Effector memory CD4-positive, alpha-beta T cell (primary cell): ENCODE measurements at regions not wholly inside any gene's neighbourhood (a gene's known extent, or its start where the extent isn't known, plus 50 kb on each side); places are given as distances from the start of the nearest gene placed in this dataset.

Experiments
- DNase-seq, 3 donors: peaks; one replicate each; pipeline ENCODE4 v3.0.0-alpha.2; 2020
- H3K27ac ChIP-seq: 2 replicates; pipeline ENCODE4 v1.7.0; 2013; ENCODE audit warnings: mild to moderate bottlenecking, low read length, moderate library complexity; ENCODE audit not compliant: insufficient read depth, poor library complexity, severe bottlenecking
- H3K27me3 ChIP-seq: replicated peaks from 2 replicates; pipeline ENCODE4 v1.7.0; 2013; ENCODE audit warnings: mild to moderate bottlenecking, low read length; ENCODE audit not compliant: insufficient read depth, control insufficient read depth, poor library complexity, severe bottlenecking
- H3K36me3 ChIP-seq: 2 replicates; pipeline ENCODE4 v1.7.0; 2013; ENCODE audit warnings: mild to moderate bottlenecking, low read length, moderate library complexity; ENCODE audit not compliant: control insufficient read depth, insufficient read depth
- H3K4me1 ChIP-seq: 2 replicates; pipeline ENCODE4 v1.7.0; 2013; ENCODE audit warnings: low read length, mild to moderate bottlenecking; ENCODE audit not compliant: control insufficient read depth, insufficient read depth, poor library complexity, severe bottlenecking
- H3K4me3 ChIP-seq: 2 replicates; pipeline ENCODE4 v1.7.0; 2013; ENCODE audit warnings: low read length, low read depth, mild to moderate bottlenecking; ENCODE audit not compliant: insufficient read depth, poor library complexity, severe bottlenecking
- H3K9me3 ChIP-seq: 2 replicates; pipeline ENCODE4 v1.7.0; 2013; ENCODE audit warnings: mild to moderate bottlenecking, low read length, moderate library complexity; ENCODE audit not compliant: control insufficient read depth

GRCh38 chr3:94686208-94686607 lies 623.3 kb downstream of the NSUN3 start:
- H3K36me3 ChIP-seq = no peaks in the 10 kb centered on the region
- H3K9me3 ChIP-seq = no peaks in the 10 kb centered on the region
- no peaks in the 10 kb centered on the region for H3K27me3 ChIP-seq
- H3K4me3 ChIP-seq = no peak overlapping the region
- no peak overlapping the region for H3K27ac ChIP-seq
- no peaks in the 10 kb centered on the region for H3K4me1 ChIP-seq
- no peak for DNase-seq

- no peaks in the 10 kb centered on the region for H3K36me3 ChIP-seq
- H3K4me1 ChIP-seq = no peaks in the 10 kb centered on the region
- H3K9me3 ChIP-seq = no peaks in the 10 kb centered on the region
- DNase-seq = no peak
- H3K27ac ChIP-seq = no peak overlapping the region
- no peak overlapping the region for H3K4me3 ChIP-seq
- no peaks in the 10 kb centered on the region for H3K27me3 ChIP-seq
Measured at GRCh38 chr3:94693997-94694640, 631.3 kb downstream of the NSUN3 start.

GRCh38 chr3:94694894-94695293 lies 632.0 kb downstream of the NSUN3 start:
- H3K36me3 ChIP-seq = no peaks in the 10 kb centered on the region
- H3K27ac ChIP-seq = no peak overlapping the region
- no peaks in the 10 kb centered on the region for H3K4me1 ChIP-seq
- H3K27me3 ChIP-seq = no peaks in the 10 kb centered on the region
- no peak overlapping the region for H3K4me3 ChIP-seq
- no peak for DNase-seq
- no peaks in the 10 kb centered on the region for H3K9me3 ChIP-seq

- H3K4me1 ChIP-seq = no peaks in the 10 kb centered on the region
- no peaks in the 10 kb centered on the region for H3K9me3 ChIP-seq
- no peak for DNase-seq
- no peak overlapping the region for H3K27ac ChIP-seq
- H3K36me3 ChIP-seq = no peaks in the 10 kb centered on the region
- no peaks in the 10 kb centered on the region for H3K27me3 ChIP-seq
- no peak overlapping the region for H3K4me3 ChIP-seq
Measured at GRCh38 chr3:94704467-94704866, 641.6 kb downstream of the NSUN3 start.

- Histone ChIP-seq H3K9me3 (no peaks in the 10 kb centered on the region), H3K27me3 (no peaks in the 10 kb centered on the region), H3K36me3 (no peaks in the 10 kb centered on the region), H3K4me3 (no peak overlapping the region), H3K27ac (no peak overlapping the region), H3K4me1 (no peaks in the 10 kb centered on the region)
- DNase-seq = no peak
Measured at GRCh38 chr3:94709249-94709902, 646.5 kb downstream of the NSUN3 start.

- Histone ChIP-seq H3K27me3 (no peaks in the 10 kb centered on the region), H3K4me1 (no peaks in the 10 kb centered on the region), H3K4me3 (no peak overlapping the region), H3K9me3 (no peaks in the 10 kb centered on the region), H3K27ac (no peak overlapping the region), H3K36me3 (no peaks in the 10 kb centered on the region)
- DNase-seq = no peak
Measured at GRCh38 chr3:94714194-94714593, 651.3 kb downstream of the NSUN3 start.

- H3K4me1 ChIP-seq = no peaks in the 10 kb centered on the region
- DNase-seq = no peak
- no peaks in the 10 kb centered on the region for H3K36me3 ChIP-seq
- no peak overlapping the region for H3K4me3 ChIP-seq
- H3K27ac ChIP-seq = no peak overlapping the region
- no peaks in the 10 kb centered on the region for H3K9me3 ChIP-seq
- H3K27me3 ChIP-seq = no peaks in the 10 kb centered on the region
Measured at GRCh38 chr3:94716326-94717018, 653.6 kb downstream of the NSUN3 start.

- no peaks in the 10 kb centered on the region for H3K4me1 ChIP-seq
- DNase-seq = no peak
- H3K4me3 ChIP-seq = no peak overlapping the region
- no peaks in the 10 kb centered on the region for H3K36me3 ChIP-seq
- no peak overlapping the region for H3K27ac ChIP-seq
- no peaks in the 10 kb centered on the region for H3K27me3 ChIP-seq
- H3K9me3 ChIP-seq = no peaks in the 10 kb centered on the region
Measured at GRCh38 chr3:94734206-94734605, 671.3 kb downstream of the NSUN3 start.

GRCh38 chr3:94735354-94735753 lies 672.5 kb downstream of the NSUN3 start:
- Histone ChIP-seq H3K4me1 (no peaks in the 10 kb centered on the region), H3K36me3 (no peaks in the 10 kb centered on the region)
- DNase-seq = no peak

GRCh38 chr3:94737116-94737515 lies 674.3 kb downstream of the NSUN3 start:
- Histone ChIP-seq H3K36me3 (no peaks in the 10 kb centered on the region), H3K4me3 (no peak overlapping the region), H3K27me3 (no peaks in the 10 kb centered on the region), H3K4me1 (no peaks in the 10 kb centered on the region), H3K9me3 (no peaks in the 10 kb centered on the region), H3K27ac (no peak overlapping the region)
- no peak for DNase-seq

More at GRCh38 chr3:94735354-94735753, 672.5 kb downstream of the NSUN3 start:
- H3K4me3 ChIP-seq = no peak overlapping the region
- no peaks in the 10 kb centered on the region for H3K27me3 ChIP-seq
- H3K9me3 ChIP-seq = no peaks in the 10 kb centered on the region
- no peak overlapping the region for H3K27ac ChIP-seq
